Trophoblast cell (in vitro differentiated cells and primary cell): ENCODE measurements at regions not wholly inside any gene's neighbourhood (a gene's known extent, or its start where the extent isn't known, plus 50 kb on each side); places are given as distances from the start of the nearest gene placed in this dataset.

ENCODE experiments used
- DNase-seq, 2 donors: peaks; one replicate each; pipeline ENCODE4 v3.0.0-alpha.2; 2016
- H2AFZ ChIP-seq: 2 replicates; pipeline ENCODE4 v1.6.1; 2013; ENCODE audit warnings: low read length, moderate library complexity, mild to moderate bottlenecking; ENCODE audit not compliant: insufficient read depth, poor library complexity
- H2AK5ac ChIP-seq: 2 replicates; pipeline ENCODE4 v1.6.1; 2013; ENCODE audit warnings: mild to moderate bottlenecking, low read length
- H2BK120ac ChIP-seq: 2 replicates; pipeline ENCODE4 v1.6.1; 2013; ENCODE audit warnings: low read length, mild to moderate bottlenecking, moderate library complexity; ENCODE audit not compliant: insufficient read depth, poor library complexity
- H2BK12ac ChIP-seq: 2 replicates; pipeline ENCODE4 v1.6.1; 2013; ENCODE audit warnings: mild to moderate bottlenecking, low read length, moderate library complexity
- H2BK5ac ChIP-seq: 2 replicates; pipeline ENCODE4 v1.6.1; 2013; ENCODE audit warnings: low read length, low read depth, moderate library complexity, mild to moderate bottlenecking; ENCODE audit not compliant: poor library complexity
- H3K14ac ChIP-seq: 2 replicates; pipeline ENCODE4 v1.6.1; 2013; ENCODE audit warnings: mild to moderate bottlenecking, low read length
- H3K18ac ChIP-seq: 2 replicates; pipeline ENCODE4 v1.6.1; 2013; ENCODE audit warnings: mild to moderate bottlenecking, low read length
- H3K23ac ChIP-seq: 2 replicates; pipeline ENCODE4 v1.6.1; 2013; ENCODE audit warnings: low read length
- H3K27ac ChIP-seq: 2 replicates; pipeline ENCODE4 v1.5.1; 2013; ENCODE audit warnings: low read depth, mild to moderate bottlenecking, inconsistent platforms, low read length, moderate library complexity
- H3K27me3 ChIP-seq: 2 replicates; pipeline ENCODE4 v1.6.1; 2013; ENCODE audit warnings: inconsistent platforms, mild to moderate bottlenecking, low read length, moderate library complexity; ENCODE audit not compliant: insufficient read depth
- H3K36me3 ChIP-seq, 2 experiments: 1 replicate in 1 of 2; 2 replicates in 1 of 2; pipeline ENCODE4 v1.6.1; 2013; ENCODE audit warnings: low read length in 2 of 2, mild to moderate bottlenecking in 2 of 2, moderate library complexity in 1 of 2; ENCODE audit not compliant: insufficient read depth in 2 of 2, control insufficient read depth in 1 of 2
- H3K4ac ChIP-seq: 2 replicates; pipeline ENCODE4 v1.6.1; 2013; ENCODE audit warnings: low read depth, mild to moderate bottlenecking, low read length, moderate library complexity
- H3K4me1 ChIP-seq, 2 experiments: 1 replicate in 1 of 2; 2 replicates in 1 of 2; pipeline ENCODE4 v1.6.1; 2013; ENCODE audit warnings: low read length in 2 of 2, mild to moderate bottlenecking in 2 of 2, moderate library complexity in 1 of 2; ENCODE audit not compliant: insufficient read depth in 2 of 2, control insufficient read depth in 1 of 2
- H3K4me2 ChIP-seq: 2 replicates; pipeline ENCODE4 v1.6.1; 2013; ENCODE audit warnings: inconsistent platforms, mild to moderate bottlenecking, low read length, moderate library complexity
- H3K4me3 ChIP-seq: 2 replicates; pipeline ENCODE4 v1.5.1; 2013; ENCODE audit warnings: mild to moderate bottlenecking, low read depth, low read length, inconsistent platforms
- H3K79me1 ChIP-seq: one replicate; pipeline ENCODE4 v1.6.1; 2013; ENCODE audit warnings: low read length
- H3K79me2 ChIP-seq: 2 replicates; pipeline ENCODE4 v1.6.1; 2013; ENCODE audit warnings: low read length, mild to moderate bottlenecking; ENCODE audit not compliant: control insufficient read depth, insufficient read depth, poor library complexity
- H3K9ac ChIP-seq: 2 replicates; pipeline ENCODE4 v1.6.1; 2013; ENCODE audit warnings: mild to moderate bottlenecking, low read length
- H3K9me3 ChIP-seq: 2 replicates; pipeline ENCODE4 v1.6.1; 2013; ENCODE audit warnings: low read depth, mild to moderate bottlenecking, control low read depth, inconsistent platforms, low read length; ENCODE audit not compliant: insufficient read depth
- H4K12ac ChIP-seq: 2 replicates; pipeline ENCODE4 v1.6.1; 2013; ENCODE audit warnings: low read depth, mild to moderate bottlenecking, low read length, moderate library complexity
- H4K8ac ChIP-seq: 2 replicates; pipeline ENCODE4 v1.6.1; 2013; ENCODE audit warnings: low read depth, mild to moderate bottlenecking, low read length, moderate library complexity
- H4K91ac ChIP-seq: one replicate; pipeline ENCODE4 v1.6.1; 2013; ENCODE audit warnings: low read depth, mild to moderate bottlenecking, low read length, moderate library complexity
- WGBS: extraction: QIAGEN DNeasy Blood & Tissue Kit; methylation state at CpG from one replicate; pipeline ENCODE4 v1.1.7; 2013; ENCODE audit warnings: missing lambda C conversion rate; ENCODE audit not compliant: insufficient read length, insufficient coverage; ENCODE audit errors: extremely low coverage; 5-methylcytosine and 5-hydroxymethylcytosine counted together

GRCh38 chr10:130481936-130482335 lies 345.7 kb downstream of the GLRX3 start:
- H2BK5ac ChIP-seq, result no peak overlapping the region
- no peak overlapping the region for H3K9ac ChIP-seq
- no peaks in the 10 kb centered on the region for H3K27me3 ChIP-seq
- no peaks in the 10 kb centered on the region for H3K36me3 ChIP-seq
- DNase-seq, result no peak
- H2AFZ ChIP-seq, result no peak overlapping the region
- H2BK120ac ChIP-seq, result no peak overlapping the region
- H3K4me1 ChIP-seq, result no peaks in the 10 kb centered on the region
- H4K91ac ChIP-seq, result no peak overlapping the region
- H3K4ac ChIP-seq, result no peak overlapping the region
- no peak overlapping the region for H4K12ac ChIP-seq
- no peak overlapping the region for H3K27ac ChIP-seq
- H3K79me2 ChIP-seq, result no peaks in the 10 kb centered on the region
- WGBS, result no CpG with 5 or more reads among the region's 11 CpGs
- H3K9me3 ChIP-seq, result no peaks in the 10 kb centered on the region
- H3K79me1 ChIP-seq, result no peaks in the 10 kb centered on the region
- no peak overlapping the region for H3K23ac ChIP-seq
- no peak overlapping the region for H3K18ac ChIP-seq
- H3K4me2 ChIP-seq, result no peak overlapping the region
- no peak overlapping the region for H4K8ac ChIP-seq
- H2BK12ac ChIP-seq, result no peak overlapping the region
- H3K14ac ChIP-seq, result no peak overlapping the region
- no peak overlapping the region for H3K4me3 ChIP-seq
- H2AK5ac ChIP-seq, result no peak overlapping the region

GRCh38 chr10:130483691-130484467 lies 347.7 kb downstream of the GLRX3 start:
- Histone ChIP-seq H3K79me2 (no peaks in the 10 kb centered on the region), H3K4me1 (no peaks in the 10 kb centered on the region), H2AFZ (no peak overlapping the region), H3K27me3 (no peaks in the 10 kb centered on the region), H3K4me2 (no peak overlapping the region), H2BK12ac (no peak overlapping the region), H3K36me3 (no peaks in the 10 kb centered on the region), H2AK5ac (no peak overlapping the region), H3K14ac (no peak overlapping the region), H3K23ac (no peak overlapping the region), H3K4me3 (no peak overlapping the region), H4K91ac (no peak overlapping the region), H3K4ac (no peak overlapping the region), H3K18ac (no peak overlapping the region), H3K9ac (no peak overlapping the region), H4K8ac (no peak overlapping the region), H3K27ac (no peak overlapping the region), H3K9me3 (no peaks in the 10 kb centered on the region), H2BK120ac (no peak overlapping the region), H2BK5ac (no peak overlapping the region), H3K79me1 (no peaks in the 10 kb centered on the region), H4K12ac (no peak overlapping the region)
- WGBS, result no CpG with 5 or more reads among the region's 17 CpGs
- no peak for DNase-seq

- peak overlapping the region; percentile 3 for H3K4me3 ChIP-seq
- H2AFZ ChIP-seq, result no peak overlapping the region
- no peaks in the 10 kb centered on the region for H3K79me2 ChIP-seq
- DNase-seq, result no peak
- H3K4me2 ChIP-seq, result no peak overlapping the region
- no peaks in the 10 kb centered on the region for H3K27me3 ChIP-seq
- no peak overlapping the region for H3K27ac ChIP-seq
- no peak overlapping the region for H3K9ac ChIP-seq
- no peak overlapping the region for H3K23ac ChIP-seq
- no peaks in the 10 kb centered on the region for H3K9me3 ChIP-seq
- H3K36me3 ChIP-seq, result no peaks in the 10 kb centered on the region
- no peaks in the 10 kb centered on the region for H3K79me1 ChIP-seq
- H3K18ac ChIP-seq, result no peak overlapping the region
- no peak overlapping the region for H3K14ac ChIP-seq
- H2BK120ac ChIP-seq, result no peak overlapping the region
- H3K4me1 ChIP-seq, result no peaks in the 10 kb centered on the region
- no peak overlapping the region for H3K4ac ChIP-seq
- H2BK12ac ChIP-seq, result no peak overlapping the region
- no CpG with 5 or more reads among the region's 18 CpGs for WGBS
- no peak overlapping the region for H4K12ac ChIP-seq
- H4K8ac ChIP-seq, result no peak overlapping the region
- H2AK5ac ChIP-seq, result no peak overlapping the region
- no peak overlapping the region for H4K91ac ChIP-seq
- no peak overlapping the region for H2BK5ac ChIP-seq
Observed at GRCh38 chr10:130484468-130485180, 348.4 kb downstream of the GLRX3 start.

GRCh38 chr10:130485236-130485957 lies 349.2 kb downstream of the GLRX3 start:
- Histone ChIP-seq H3K4me3 (no peak overlapping the region), H3K79me2 (no peaks in the 10 kb centered on the region), H3K27me3 (no peaks in the 10 kb centered on the region), H3K27ac (no peak overlapping the region), H4K12ac (no peak overlapping the region), H2AK5ac (no peak overlapping the region), H3K4me2 (no peak overlapping the region), H2BK120ac (no peak overlapping the region), H4K8ac (no peak overlapping the region), H3K9ac (no peak overlapping the region), H2BK5ac (no peak overlapping the region), H2BK12ac (no peak overlapping the region), H4K91ac (no peak overlapping the region), H3K79me1 (no peaks in the 10 kb centered on the region), H3K23ac (no peak overlapping the region), H3K9me3 (no peaks in the 10 kb centered on the region), H3K4me1 (peaks cover 2 to 6% of the 10 kb centered on the region in 2 experiments), H3K36me3 (no peaks in the 10 kb centered on the region), H3K4ac (no peak overlapping the region), H2AFZ (no peak overlapping the region), H3K18ac (no peak overlapping the region), H3K14ac (no peak overlapping the region)
- WGBS, result no CpG with 5 or more reads among the region's 27 CpGs
- no peak for DNase-seq
